Trophoblast cell (in vitro differentiated cells and primary cell): ENCODE measurements at regions not wholly inside any gene's neighbourhood (a gene's known extent, or its start where the extent isn't known, plus 50 kb on each side); places are given as distances from the start of the nearest gene placed in this dataset.

Experiments
- DNase-seq, 2 donors: peaks; one replicate each; pipeline ENCODE4 v3.0.0-alpha.2; 2016
- H2AFZ ChIP-seq: 2 replicates; pipeline ENCODE4 v1.6.1; 2013; ENCODE audit warnings: low read length, moderate library complexity, mild to moderate bottlenecking; ENCODE audit not compliant: insufficient read depth, poor library complexity
- H2AK5ac ChIP-seq: 2 replicates; pipeline ENCODE4 v1.6.1; 2013; ENCODE audit warnings: mild to moderate bottlenecking, low read length
- H2BK120ac ChIP-seq: 2 replicates; pipeline ENCODE4 v1.6.1; 2013; ENCODE audit warnings: low read length, mild to moderate bottlenecking, moderate library complexity; ENCODE audit not compliant: insufficient read depth, poor library complexity
- H2BK12ac ChIP-seq: 2 replicates; pipeline ENCODE4 v1.6.1; 2013; ENCODE audit warnings: mild to moderate bottlenecking, low read length, moderate library complexity
- H2BK5ac ChIP-seq: 2 replicates; pipeline ENCODE4 v1.6.1; 2013; ENCODE audit warnings: low read length, low read depth, moderate library complexity, mild to moderate bottlenecking; ENCODE audit not compliant: poor library complexity
- H3K14ac ChIP-seq: 2 replicates; pipeline ENCODE4 v1.6.1; 2013; ENCODE audit warnings: mild to moderate bottlenecking, low read length
- H3K18ac ChIP-seq: 2 replicates; pipeline ENCODE4 v1.6.1; 2013; ENCODE audit warnings: mild to moderate bottlenecking, low read length
- H3K23ac ChIP-seq: 2 replicates; pipeline ENCODE4 v1.6.1; 2013; ENCODE audit warnings: low read length
- H3K27ac ChIP-seq: 2 replicates; pipeline ENCODE4 v1.5.1; 2013; ENCODE audit warnings: low read depth, mild to moderate bottlenecking, inconsistent platforms, low read length, moderate library complexity
- H3K27me3 ChIP-seq: 2 replicates; pipeline ENCODE4 v1.6.1; 2013; ENCODE audit warnings: inconsistent platforms, mild to moderate bottlenecking, low read length, moderate library complexity; ENCODE audit not compliant: insufficient read depth
- H3K36me3 ChIP-seq, 2 experiments: 1 replicate in 1 of 2; 2 replicates in 1 of 2; pipeline ENCODE4 v1.6.1; 2013; ENCODE audit warnings: low read length in 2 of 2, mild to moderate bottlenecking in 2 of 2, moderate library complexity in 1 of 2; ENCODE audit not compliant: insufficient read depth in 2 of 2, control insufficient read depth in 1 of 2
- H3K4ac ChIP-seq: 2 replicates; pipeline ENCODE4 v1.6.1; 2013; ENCODE audit warnings: low read depth, mild to moderate bottlenecking, low read length, moderate library complexity
- H3K4me1 ChIP-seq, 2 experiments: 1 replicate in 1 of 2; 2 replicates in 1 of 2; pipeline ENCODE4 v1.6.1; 2013; ENCODE audit warnings: low read length in 2 of 2, mild to moderate bottlenecking in 2 of 2, moderate library complexity in 1 of 2; ENCODE audit not compliant: insufficient read depth in 2 of 2, control insufficient read depth in 1 of 2
- H3K4me2 ChIP-seq: 2 replicates; pipeline ENCODE4 v1.6.1; 2013; ENCODE audit warnings: inconsistent platforms, mild to moderate bottlenecking, low read length, moderate library complexity
- H3K4me3 ChIP-seq: 2 replicates; pipeline ENCODE4 v1.5.1; 2013; ENCODE audit warnings: mild to moderate bottlenecking, low read depth, low read length, inconsistent platforms
- H3K79me1 ChIP-seq: one replicate; pipeline ENCODE4 v1.6.1; 2013; ENCODE audit warnings: low read length
- H3K79me2 ChIP-seq: 2 replicates; pipeline ENCODE4 v1.6.1; 2013; ENCODE audit warnings: low read length, mild to moderate bottlenecking; ENCODE audit not compliant: control insufficient read depth, insufficient read depth, poor library complexity
- H3K9ac ChIP-seq: 2 replicates; pipeline ENCODE4 v1.6.1; 2013; ENCODE audit warnings: mild to moderate bottlenecking, low read length
- H3K9me3 ChIP-seq: 2 replicates; pipeline ENCODE4 v1.6.1; 2013; ENCODE audit warnings: low read depth, mild to moderate bottlenecking, control low read depth, inconsistent platforms, low read length; ENCODE audit not compliant: insufficient read depth
- H4K12ac ChIP-seq: 2 replicates; pipeline ENCODE4 v1.6.1; 2013; ENCODE audit warnings: low read depth, mild to moderate bottlenecking, low read length, moderate library complexity
- H4K8ac ChIP-seq: 2 replicates; pipeline ENCODE4 v1.6.1; 2013; ENCODE audit warnings: low read depth, mild to moderate bottlenecking, low read length, moderate library complexity
- H4K91ac ChIP-seq: one replicate; pipeline ENCODE4 v1.6.1; 2013; ENCODE audit warnings: low read depth, mild to moderate bottlenecking, low read length, moderate library complexity
- WGBS: extraction: QIAGEN DNeasy Blood & Tissue Kit; methylation state at CpG from one replicate; pipeline ENCODE4 v1.1.7; 2013; ENCODE audit warnings: missing lambda C conversion rate; ENCODE audit not compliant: insufficient read length, insufficient coverage; ENCODE audit errors: extremely low coverage; 5-methylcytosine and 5-hydroxymethylcytosine counted together

GRCh38 chr7:119065966-119066365 lies 841.5 kb downstream of the ANKRD7 start:
- H3K4me3 ChIP-seq: no peak overlapping the region
- no CpG with 5 or more reads among the region's 4 CpGs for WGBS
- H3K79me2 ChIP-seq: no peaks in the 10 kb centered on the region
- no peak overlapping the region for H3K27ac ChIP-seq
- H4K91ac ChIP-seq: no peak overlapping the region
- no peak overlapping the region for H3K4me2 ChIP-seq
- DNase-seq: no peak
- no peak overlapping the region for H3K18ac ChIP-seq
- no peak overlapping the region for H2BK5ac ChIP-seq
- no peaks in the 10 kb centered on the region for H3K9me3 ChIP-seq
- no peak overlapping the region for H2BK120ac ChIP-seq
- no peak overlapping the region for H2AFZ ChIP-seq
- H4K12ac ChIP-seq: no peak overlapping the region
- H3K23ac ChIP-seq: no peak overlapping the region
- H3K4ac ChIP-seq: no peak overlapping the region
- H3K36me3 ChIP-seq: no peaks in the 10 kb centered on the region
- no peak overlapping the region for H2BK12ac ChIP-seq
- no peaks in the 10 kb centered on the region for H3K4me1 ChIP-seq
- H3K27me3 ChIP-seq: no peaks in the 10 kb centered on the region
- H3K79me1 ChIP-seq: no peaks in the 10 kb centered on the region
- H3K14ac ChIP-seq: no peak overlapping the region
- no peak overlapping the region for H2AK5ac ChIP-seq
- no peak overlapping the region for H3K9ac ChIP-seq
- no peak overlapping the region for H4K8ac ChIP-seq

- no CpG with 5 or more reads among the region's 1 CpG for WGBS
- Histone ChIP-seq H3K27me3 (no peaks in the 10 kb centered on the region), H4K12ac (no peak overlapping the region), H3K4ac (no peak overlapping the region), H3K4me1 (no peaks in the 10 kb centered on the region), H2AFZ (no peak overlapping the region), H3K9ac (no peak overlapping the region), H2BK5ac (no peak overlapping the region), H3K27ac (no peak overlapping the region), H2BK120ac (no peak overlapping the region), H4K91ac (no peak overlapping the region), H3K4me2 (no peak overlapping the region), H3K9me3 (no peaks in the 10 kb centered on the region), H3K79me1 (no peaks in the 10 kb centered on the region), H3K18ac (no peak overlapping the region), H4K8ac (no peak overlapping the region), H3K4me3 (no peak overlapping the region), H3K79me2 (no peaks in the 10 kb centered on the region), H3K36me3 (no peaks in the 10 kb centered on the region), H3K23ac (no peak overlapping the region), H3K14ac (no peak overlapping the region), H2BK12ac (no peak overlapping the region), H2AK5ac (no peak overlapping the region)
- no peak for DNase-seq
These were observed 861.5 kb downstream of the ANKRD7 start for GRCh38 chr7:119086026-119086425.

- Histone ChIP-seq H3K18ac (no peak overlapping the region), H3K4me2 (no peak overlapping the region), H4K8ac (no peak overlapping the region), H3K79me2 (no peaks in the 10 kb centered on the region), H3K4me3 (no peak overlapping the region), H3K36me3 (no peaks in the 10 kb centered on the region), H3K79me1 (no peaks in the 10 kb centered on the region), H3K14ac (no peak overlapping the region), H3K9ac (no peak overlapping the region), H2BK120ac (no peak overlapping the region), H2AFZ (no peak overlapping the region), H3K4me1 (no peaks in the 10 kb centered on the region), H2BK12ac (no peak overlapping the region), H3K23ac (no peak overlapping the region), H4K91ac (no peak overlapping the region), H2BK5ac (no peak overlapping the region), H3K4ac (no peak overlapping the region), H4K12ac (no peak overlapping the region), H3K27ac (no peak overlapping the region), H2AK5ac (no peak overlapping the region), H3K27me3 (no peaks in the 10 kb centered on the region), H3K9me3 (no peaks in the 10 kb centered on the region)
- no peak for DNase-seq
These were observed 866.3 kb downstream of the ANKRD7 start for GRCh38 chr7:119090851-119091250.

GRCh38 chr7:119096683-119097082 lies 872.2 kb downstream of the ANKRD7 start:
- no peak overlapping the region for H2BK120ac ChIP-seq
- no peaks in the 10 kb centered on the region for H3K36me3 ChIP-seq
- no peak overlapping the region for H4K8ac ChIP-seq
- no peak overlapping the region for H3K4me2 ChIP-seq
- no peak overlapping the region for H2AFZ ChIP-seq
- no peak overlapping the region for H2BK12ac ChIP-seq
- H3K4me3 ChIP-seq: no peak overlapping the region
- H3K4ac ChIP-seq: no peak overlapping the region
- H3K79me1 ChIP-seq: no peaks in the 10 kb centered on the region
- H2AK5ac ChIP-seq: no peak overlapping the region
- H3K79me2 ChIP-seq: no peaks in the 10 kb centered on the region
- no CpG with 5 or more reads among the region's 3 CpGs for WGBS
- H3K14ac ChIP-seq: no peak overlapping the region
- no peak overlapping the region for H4K12ac ChIP-seq
- H3K9ac ChIP-seq: no peak overlapping the region
- H3K27me3 ChIP-seq: no peaks in the 10 kb centered on the region
- H3K9me3 ChIP-seq: no peaks in the 10 kb centered on the region
- no peak overlapping the region for H2BK5ac ChIP-seq
- no peak overlapping the region for H4K91ac ChIP-seq
- H3K18ac ChIP-seq: no peak overlapping the region
- no peak overlapping the region for H3K23ac ChIP-seq
- no peak overlapping the region for H3K27ac ChIP-seq
- no peak for DNase-seq
- no peaks in the 10 kb centered on the region for H3K4me1 ChIP-seq
